ENCODE measurements at regions not wholly inside any gene's neighbourhood (a gene's known extent, or its start where the extent isn't known, plus 50 kb on each side); places are given as distances from the start of the nearest gene placed in this dataset.

DNA sequence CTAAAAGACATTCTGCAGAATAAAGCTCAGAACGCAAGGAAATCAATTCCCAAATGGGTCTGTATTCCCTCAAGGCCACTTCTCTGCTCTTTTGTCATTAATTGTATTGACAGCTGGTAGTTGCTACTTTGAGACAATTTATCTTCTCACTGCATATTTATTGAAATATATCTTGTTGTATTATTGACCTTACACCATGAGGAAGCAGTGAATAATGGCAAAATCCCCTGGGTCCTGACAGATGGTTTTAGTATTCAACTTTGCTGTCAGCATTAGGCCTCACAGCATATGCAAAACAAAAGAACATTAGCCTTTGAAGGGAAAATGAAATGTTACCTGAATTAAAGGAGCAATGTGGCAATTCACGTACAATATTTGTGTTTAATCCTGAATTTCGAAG is 406.1 kb upstream of the TRAM1L1 start:
- TF ChIP-seq POLR2A (IDR thresholded peaks at IDR 0.05; ENCODE audit: low read depth, low read length) (no peak), POLR2AphosphoS5 (IDR thresholded peaks at IDR 0.05; ENCODE audit: low read depth, low read length) (no peak)

Data from GM12891 (cell line).